Ovary (tissue), 3 donors: ENCODE measurements at regions not wholly inside any gene's neighbourhood (a gene's known extent, or its start where the extent isn't known, plus 50 kb on each side); places are given as distances from the start of the nearest gene placed in this dataset.

Experiments
- CTCF ChIP-seq, 3 donors: fragments of 450-650 bp in 2 of 3; fragments of 200-600 bp in 1 of 3; IDR thresholded peaks; one replicate each; pipeline versions ENCODE4 v1.5.1 to v1.8.0; 2016 to 2022; ENCODE audit warnings: antibody characterized with exemption in 3 of 3, mild to moderate bottlenecking in 1 of 3
- EP300 ChIP-seq: sonication (generic); formaldehyde crosslinking; IDR thresholded peaks from one replicate; pipeline ENCODE4 v1.6.1; 2017; ENCODE audit warnings: antibody characterized with exemption
- POLR2A ChIP-seq: fragments of 450-650 bp; IDR thresholded peaks from one replicate; pipeline ENCODE4 v1.6.1; 2017; ENCODE audit warnings: antibody characterized with exemption, mild to moderate bottlenecking, moderate library complexity
- donor health status: DM: no; HTN: no; CAD: no.

- no peak for TF ChIP-seq CTCF (IDR thresholded peaks at IDR 0.05)
- TF ChIP-seq POLR2A: no peak
- no peak for TF ChIP-seq EP300
These were observed 174.7 kb downstream of the OTOR start for GRCh38 chr20:16922834-16923233.
